ENCODE measurements at regions not wholly inside any gene's neighbourhood (a gene's known extent, or its start where the extent isn't known, plus 50 kb on each side); places are given as distances from the start of the nearest gene placed in this dataset.

GRCh38 chr6:9521152-9521530 lies 893.7 kb downstream of the TFAP2A start:
- TF ChIP-seq JUN (IDR thresholded peaks at IDR 0.05; ENCODE audit: borderline replicate concordance, insufficient read depth, insufficient read length, low read depth) (no peak), CTCF (IDR thresholded peaks at IDR 0.05; ENCODE audit: extremely low read depth in 1 of 2, insufficient read depth in 1 of 2, low read depth in 1 of 2, low read length in 2 of 2) (no peak), POLR2AphosphoS5 (IDR thresholded peaks at IDR 0.05; ENCODE audit: insufficient read depth, low read depth, low read length) (no peak), POLR2A (IDR thresholded peaks at IDR 0.05; ENCODE audit: low read depth, low read length) (no peak), MYC (IDR thresholded peaks at IDR 0.05; ENCODE audit: low read depth, low read length) (no peak)
